Sigmoid colon (tissue), 6 donors: ENCODE measurements at regions not wholly inside any gene's neighbourhood (a gene's known extent, or its start where the extent isn't known, plus 50 kb on each side); places are given as distances from the start of the nearest gene placed in this dataset.

ENCODE experiments used
- DNase-seq: peaks from one replicate; pipeline ENCODE4 v3.0.0-alpha.2; 2019
- H3K27ac ChIP-seq, 4 donors: fragments of 200-600 bp; sonication (generic); one replicate each; pipeline ENCODE4 v1.5.1; 2016 to 2019; ENCODE audit warnings: mild to moderate bottlenecking in 1 of 4
- H3K27me3 ChIP-seq, 3 donors: fragments of 200-600 bp; sonication (generic); one replicate each; pipeline ENCODE4 v1.5.1; 2019; ENCODE audit warnings: mild to moderate bottlenecking in 1 of 3
- H3K36me3 ChIP-seq, 4 donors: fragments of 200-600 bp; sonication (generic); one replicate each; pipeline ENCODE4 v1.5.1; 2016 to 2019
- H3K4me1 ChIP-seq, 4 donors: fragments of 200-600 bp; sonication (generic); one replicate each; pipeline ENCODE4 v1.5.1; 2017 to 2019
- H3K4me3 ChIP-seq, 4 donors: fragments of 200-600 bp; sonication (generic); one replicate each; pipeline ENCODE4 v1.5.1; 2017 to 2019; ENCODE audit warnings: mild to moderate bottlenecking in 2 of 4, moderate library complexity in 1 of 4
- H3K9me3 ChIP-seq, 4 donors: fragments of 200-600 bp in 3 of 4; sonication (generic) in 3 of 4; one replicate each; pipeline versions ENCODE4 v1.5.1 to v1.6.1; 2013 to 2019
- CTCF ChIP-seq, 4 experiments: fragments of 450-650 bp in 3 of 4; fragments of 200-600 bp in 1 of 4; IDR thresholded peaks; one replicate each; pipeline ENCODE4 v1.5.1; 2016 to 2019; ENCODE audit warnings: antibody characterized with exemption in 4 of 4, mild to moderate bottlenecking in 3 of 4, moderate library complexity in 2 of 4
- EP300 ChIP-seq, 4 donors: sonication (generic); formaldehyde crosslinking; IDR thresholded peaks; one replicate each; pipeline ENCODE4 v1.6.1; 2017; ENCODE audit warnings: antibody characterized with exemption in 4 of 4
- POLR2A ChIP-seq, 2 donors: fragments of 450-650 bp; IDR thresholded peaks; one replicate each; pipeline ENCODE4 v1.6.1; 2016; ENCODE audit warnings: antibody characterized with exemption in 2 of 2, mild to moderate bottlenecking in 2 of 2, moderate library complexity in 2 of 2
- POLR2AphosphoS5 ChIP-seq, 4 donors: sonication (generic); formaldehyde crosslinking; IDR thresholded peaks; one replicate each; pipeline ENCODE4 v1.6.1; 2017; ENCODE audit warnings: antibody characterized with exemption in 4 of 4
- WGBS, 2 donors: extraction: QIAGEN DNeasy Blood & Tissue Kit; methylation state at CpG; one replicate each; pipeline ENCODE4 v1.1.7; 2013; 5-methylcytosine and 5-hydroxymethylcytosine counted together
- intact Hi-C: fragments of 100-400 bp; cut with DNase I; formaldehyde crosslinking; loops from one replicate; pipeline ENCODE4 v1.15.1; 2023
- donor health status: healthy with polysubstance abuse.
- donor health status: healthy.

- Histone ChIP-seq H3K9me3 (no peaks in the 10 kb centered on the region), H3K27ac (no peak overlapping the region), H3K4me3 (no peak overlapping the region), H3K27me3 (no peaks in the 10 kb centered on the region), H3K4me1 (no peaks in the 10 kb centered on the region), H3K36me3 (no peaks in the 10 kb centered on the region)
- intact Hi-C loops, result no loop called here
- 84 to 93% methylated on average over 7 of the region's 7 CpGs for WGBS, 2 donors
- TF ChIP-seq EP300 (IDR thresholded peaks at IDR 0.05), result no peak
- no peak for TF ChIP-seq CTCF (IDR thresholded peaks at IDR 0.05)
- no peak for TF ChIP-seq POLR2AphosphoS5 (IDR thresholded peaks at IDR 0.05)
- no peak for TF ChIP-seq POLR2A (IDR thresholded peaks at IDR 0.05)
- no peak for DNase-seq
Measured at GRCh38 chr13:79915114-79915811, 425.7 kb downstream of the SPRY2 start.

- WGBS, 2 donors, result 90 to 96% methylated on average over 1 of the region's 1 CpG
Measured at GRCh38 chr13:79913141-79913827, 427.6 kb downstream of the SPRY2 start.

GRCh38 chr13:79912403-79912802 is 428.5 kb downstream of the SPRY2 start:
- Histone ChIP-seq H3K9me3 (no peaks in the 10 kb centered on the region), H3K36me3 (no peaks in the 10 kb centered on the region), H3K4me3 (no peak overlapping the region), H3K27me3 (no peaks in the 10 kb centered on the region), H3K27ac (no peak overlapping the region), H3K4me1 (no peaks in the 10 kb centered on the region)
- TF ChIP-seq EP300 (IDR thresholded peaks at IDR 0.05) (no peak), CTCF (IDR thresholded peaks at IDR 0.05) (no peak), POLR2AphosphoS5 (IDR thresholded peaks at IDR 0.05) (no peak), POLR2A (IDR thresholded peaks at IDR 0.05) (no peak)
- DNase-seq, result no peak
- intact Hi-C loops, result no loop called here
- WGBS, 2 donors, result 76 to 98% methylated on average over 3 of the region's 3 CpGs

More at GRCh38 chr13:79913141-79913827, 427.6 kb downstream of the SPRY2 start:
- Histone ChIP-seq H3K27ac (no peak overlapping the region), H3K27me3 (no peaks in the 10 kb centered on the region), H3K36me3 (no peaks in the 10 kb centered on the region), H3K9me3 (no peaks in the 10 kb centered on the region), H3K4me1 (no peaks in the 10 kb centered on the region), H3K4me3 (no peak overlapping the region)
- intact Hi-C loops, result no loop called here
- DNase-seq, result no peak
- no peak for TF ChIP-seq CTCF (IDR thresholded peaks at IDR 0.05)
- no peak for TF ChIP-seq EP300 (IDR thresholded peaks at IDR 0.05)
- no peak for TF ChIP-seq POLR2A (IDR thresholded peaks at IDR 0.05)
- TF ChIP-seq POLR2AphosphoS5 (IDR thresholded peaks at IDR 0.05), result no peak

GRCh38 chr13:79910875-79911540 is 429.9 kb downstream of the SPRY2 start:
- intact Hi-C loops, result no loop called here
- no peak overlapping the region for H3K27ac ChIP-seq
- no peaks in the 10 kb centered on the region for H3K27me3 ChIP-seq
- TF ChIP-seq EP300 (IDR thresholded peaks at IDR 0.05), result no peak
- no peak for TF ChIP-seq POLR2A (IDR thresholded peaks at IDR 0.05)
- TF ChIP-seq CTCF (IDR thresholded peaks at IDR 0.05), result no peak
- TF ChIP-seq POLR2AphosphoS5 (IDR thresholded peaks at IDR 0.05), result no peak
- no peaks in the 10 kb centered on the region for H3K9me3 ChIP-seq
- no peak overlapping the region for H3K4me3 ChIP-seq
- DNase-seq, result no peak
- H3K4me1 ChIP-seq, result no peaks in the 10 kb centered on the region
- 79 to 90% methylated on average over 5 of the region's 5 CpGs for WGBS, 2 donors
- no peaks in the 10 kb centered on the region for H3K36me3 ChIP-seq
